Adipose tissue (tissue), 3 donors: ENCODE measurements at regions not wholly inside any gene's neighbourhood (a gene's known extent, or its start where the extent isn't known, plus 50 kb on each side); places are given as distances from the start of the nearest gene placed in this dataset.

Source experiments
- H3K27ac ChIP-seq: one replicate; pipeline ENCODE4 v1.5.1; 2013; ENCODE audit warnings: low read depth, low read length
- WGBS, 3 donors: extraction: QIAGEN DNeasy Blood & Tissue Kit; methylation state at CpG; one replicate each; pipeline ENCODE4 v1.1.7; 2013; 5-methylcytosine and 5-hydroxymethylcytosine counted together
- donor health status: healthy with polysubstance abuse.
- donor health status: Bipolar disorder and iron deficiency.
- donor health status: healthy.

DNA sequence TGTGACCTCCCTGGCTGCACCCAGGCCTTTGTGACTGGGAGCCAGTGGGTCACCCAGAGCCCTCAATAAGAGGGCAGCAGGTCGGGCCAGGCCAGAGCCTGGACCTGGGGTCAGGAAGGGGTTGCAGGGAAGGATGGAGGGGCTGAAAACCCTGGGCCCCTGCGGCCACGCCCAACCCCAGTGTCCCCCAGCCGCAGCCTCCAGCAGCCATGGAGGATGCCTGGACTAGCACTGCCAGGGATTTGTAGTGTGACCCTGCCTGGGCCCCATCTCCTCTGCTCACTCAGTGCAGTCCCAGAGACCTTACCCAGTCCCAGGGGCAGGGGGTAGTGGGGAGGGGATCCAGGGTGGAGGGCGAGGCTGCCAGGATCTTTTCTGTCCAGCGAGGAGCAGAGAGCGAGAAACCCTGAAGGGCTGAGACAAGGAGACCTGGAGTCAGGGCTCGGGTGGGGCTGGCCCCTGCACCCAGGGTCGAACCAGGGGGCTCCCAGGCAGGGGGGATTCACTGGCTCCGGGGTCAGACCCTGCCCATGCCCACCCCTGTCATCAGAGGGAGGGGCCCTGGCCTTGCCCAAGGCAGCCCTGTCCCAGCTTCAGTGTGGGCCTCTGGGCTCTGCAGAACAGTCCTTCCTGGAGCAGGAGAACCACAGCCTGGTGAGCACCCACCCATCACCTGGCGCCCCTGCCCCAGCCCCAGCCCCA is 187.5 kb downstream of the IGLL1 start:
- WGBS, 3 donors: 81 to 89% (median 87%) methylated on average over 8 to 11 of the region's 11 CpGs
- no peak overlapping the region for H3K27ac ChIP-seq

DNA sequence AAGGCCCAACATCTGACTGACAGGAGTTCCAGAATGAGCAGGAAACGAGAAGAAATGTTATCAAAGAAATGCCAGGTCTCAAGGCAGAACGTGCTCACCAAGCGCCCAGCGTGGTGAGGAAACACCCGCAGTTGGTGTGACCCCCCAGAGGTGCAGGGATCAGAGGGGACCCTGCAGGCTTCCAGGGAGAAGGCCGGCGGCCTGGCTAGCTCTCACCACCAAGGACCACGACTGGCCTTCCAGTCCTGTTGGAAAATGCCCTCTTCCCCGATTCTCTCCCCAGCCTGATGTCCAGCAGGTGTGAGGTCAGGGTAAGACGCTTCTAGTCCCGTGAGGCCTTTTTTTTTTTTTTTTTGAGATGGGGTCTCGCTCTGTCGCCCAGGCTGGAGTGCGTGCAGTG is 189.1 kb downstream of the IGLL1 start:
- no peak overlapping the region for H3K27ac ChIP-seq
- WGBS, 3 donors: 84 to 88% (median 85%) methylated on average over 14 of the region's 14 CpGs

- 59 to 66% (median 65%) methylated on average over 21 of the region's 21 CpGs for WGBS, 3 donors
- no peak overlapping the region for H3K27ac ChIP-seq
These were observed 190.6 kb downstream of the IGLL1 start for GRCh38 chr22:23389271-23390071.

DNA sequence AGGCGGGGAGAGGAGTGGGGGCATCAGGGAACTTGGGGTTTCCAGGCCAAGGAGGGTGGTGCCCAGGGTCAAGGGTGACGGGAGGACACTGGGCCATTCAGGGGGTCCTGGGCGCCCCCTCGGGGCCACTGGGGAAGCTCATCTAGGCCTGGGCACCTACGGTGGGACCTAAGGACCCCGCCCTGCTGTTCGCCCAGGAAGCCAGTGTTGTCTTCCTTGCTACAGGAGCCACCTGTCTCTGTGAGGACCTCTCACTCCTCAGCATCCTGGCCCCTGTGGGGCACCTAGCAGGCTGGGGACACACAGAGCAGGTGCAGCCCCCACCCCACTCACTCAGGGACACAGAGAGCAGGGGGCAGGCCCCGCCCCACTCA is 191.6 kb downstream of the IGLL1 start:
- WGBS, 3 donors: 79 to 88% (median 84%) methylated on average over 7 to 8 of the region's 8 CpGs
- no peak overlapping the region for H3K27ac ChIP-seq

- 68 to 73% (median 69%) methylated on average over 31 to 32 of the region's 32 CpGs for WGBS, 3 donors
- H3K27ac ChIP-seq: no peak overlapping the region
These were observed 192.1 kb downstream of the IGLL1 start for GRCh38 chr22:23387827-23388516.

DNA sequence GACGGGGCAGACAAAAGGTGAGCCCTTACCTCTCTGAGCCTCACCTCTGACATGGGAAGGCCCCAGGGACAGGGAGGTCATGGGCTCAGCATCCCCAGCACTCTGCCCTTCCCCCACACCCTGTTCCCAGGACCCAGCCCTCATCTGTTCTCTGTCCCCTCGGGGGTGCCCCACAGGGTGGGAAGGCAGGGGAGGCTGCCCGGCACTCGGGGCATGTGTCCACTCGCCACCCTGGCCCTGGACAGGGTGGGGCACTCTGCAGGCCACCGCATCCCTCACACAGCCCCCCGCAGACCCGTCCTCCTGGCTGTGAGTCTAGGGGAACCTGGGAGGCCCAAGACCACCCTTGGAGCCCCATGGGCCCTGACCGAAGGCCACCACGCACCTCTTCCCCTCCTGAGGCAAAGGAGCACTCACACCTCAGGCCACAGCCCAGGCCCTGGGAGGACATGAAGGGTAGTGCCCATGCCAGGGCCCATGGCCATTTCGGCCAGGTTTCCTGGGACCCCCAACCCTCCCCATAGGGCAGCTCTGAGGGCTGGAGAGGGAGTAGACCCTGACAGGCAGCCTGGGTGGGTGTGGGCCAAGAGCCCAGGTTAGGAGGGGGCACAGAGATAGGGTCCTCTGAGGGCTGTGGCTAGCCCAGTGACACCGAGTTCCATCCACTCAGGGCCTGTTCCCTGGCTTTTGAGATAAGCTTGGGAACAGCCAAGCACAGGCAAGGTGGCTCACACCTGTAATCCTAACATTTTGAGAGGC is 193.1 kb downstream of the IGLL1 start:
- no peak overlapping the region for H3K27ac ChIP-seq
- 89 to 94% (median 93%) methylated on average over 11 to 12 of the region's 12 CpGs for WGBS, 3 donors

- H3K27ac ChIP-seq: no peak overlapping the region
- WGBS, 3 donors: 25 to 37% (median 35%) methylated on average over 20 of the region's 20 CpGs
These were observed 194.1 kb downstream of the IGLL1 start for GRCh38 chr22:23385678-23386631.

- 66 to 73% (median 69%) methylated on average over 14 of the region's 14 CpGs for WGBS, 3 donors
- no peak overlapping the region for H3K27ac ChIP-seq
These were observed 195.0 kb downstream of the IGLL1 start for GRCh38 chr22:23384923-23385677.

GRCh38 chr22:23384431-23384830 is 195.7 kb downstream of the IGLL1 start:
- H3K27ac ChIP-seq: no peak overlapping the region
- WGBS, 3 donors: 45 to 65% (median 58%) methylated on average over 10 of the region's 10 CpGs

DNA sequence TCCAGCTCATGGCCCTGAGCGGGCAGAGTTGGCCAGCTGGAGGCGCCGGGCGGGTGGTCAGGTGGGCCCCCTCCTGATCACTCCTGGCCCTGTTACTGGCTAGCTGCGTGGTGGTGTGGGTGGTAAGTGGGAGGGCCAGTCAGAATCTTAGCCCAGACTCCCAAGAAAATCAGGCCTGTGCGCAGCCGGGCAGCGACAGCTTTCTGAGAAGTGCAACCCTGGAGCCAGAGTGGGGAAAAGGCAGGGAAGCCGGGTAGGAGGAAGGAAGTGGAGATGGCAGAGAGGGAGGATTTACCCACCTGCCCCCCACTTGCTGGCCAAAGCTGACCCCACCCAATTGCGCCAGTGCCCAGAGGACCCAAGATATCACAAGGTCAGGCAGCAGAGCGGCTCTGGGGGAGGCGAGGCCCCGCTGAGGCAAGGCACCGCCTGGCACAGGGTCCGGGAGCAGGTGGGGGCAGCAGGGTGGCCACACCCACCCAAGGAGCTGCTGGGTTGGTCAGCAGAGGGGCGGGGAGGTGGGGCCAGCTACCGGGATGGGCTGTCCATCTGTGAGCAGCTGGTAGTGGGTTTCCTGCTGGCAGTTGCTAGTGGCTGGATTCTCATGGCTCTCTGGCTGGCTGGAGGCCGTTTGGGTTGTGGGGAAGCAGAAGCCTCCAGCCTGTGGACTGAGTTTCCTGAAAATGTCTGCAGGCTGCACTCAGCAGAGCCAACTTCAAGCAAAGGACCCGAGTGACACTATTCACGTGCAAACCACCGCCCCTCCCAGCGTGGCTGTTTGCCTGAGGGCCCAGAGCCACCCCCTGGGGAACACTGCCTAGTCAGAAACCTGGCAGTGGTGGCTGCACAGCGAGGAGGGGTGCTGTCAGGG is 196.4 kb downstream of the IGLL1 start:
- H3K27ac ChIP-seq: no peak overlapping the region
- 29 to 48% (median 44%) methylated on average over 22 to 23 of the region's 23 CpGs for WGBS, 3 donors

GRCh38 chr22:23382428-23383218 is 197.5 kb downstream of the IGLL1 start:
- no peak overlapping the region for H3K27ac ChIP-seq
- WGBS, 3 donors: 81 to 89% (median 85%) methylated on average over 15 to 16 of the region's 16 CpGs

DNA sequence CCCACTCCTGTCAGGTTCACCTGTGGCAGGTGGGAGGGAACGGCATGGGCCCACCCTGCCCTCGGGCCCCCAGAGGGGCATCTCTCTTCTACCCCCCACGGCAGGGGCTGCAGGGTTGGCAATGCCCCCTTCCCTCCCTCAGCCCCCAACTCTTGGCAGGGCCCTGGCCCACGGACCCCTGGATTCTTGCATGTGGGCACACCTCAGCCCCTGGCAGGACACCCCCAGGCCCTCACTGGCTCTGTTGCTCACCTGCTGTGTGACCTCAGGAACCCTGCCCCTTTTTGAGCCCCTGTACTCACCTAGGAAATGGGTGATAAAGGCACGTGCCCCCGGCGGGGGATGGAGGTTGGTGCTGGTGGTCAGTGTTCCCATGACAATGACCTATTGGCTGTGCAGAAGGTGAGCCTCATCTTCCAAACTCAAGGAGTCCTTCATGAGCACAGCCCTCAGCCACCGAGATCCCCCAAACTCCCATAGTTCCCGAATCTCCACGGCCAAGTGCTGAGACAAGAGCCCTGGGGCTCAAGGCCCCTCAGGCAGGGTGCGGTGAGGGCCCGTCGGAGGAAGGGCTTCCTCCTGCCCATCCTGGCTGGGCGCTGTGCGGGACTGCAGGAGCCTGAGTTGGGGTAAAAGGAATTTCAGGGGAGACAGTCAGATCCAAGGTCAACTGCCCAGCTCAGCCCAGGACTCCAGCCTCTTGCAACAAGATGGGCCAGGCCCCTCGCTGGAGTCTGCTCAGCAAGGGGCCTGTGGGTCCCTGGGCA is 198.2 kb downstream of the IGLL1 start:
- 85 to 92% (median 91%) methylated on average over 16 of the region's 16 CpGs for WGBS, 3 donors
- no peak overlapping the region for H3K27ac ChIP-seq

- 96 to 98% (median 97%) methylated on average over 4 of the region's 4 CpGs for WGBS, 3 donors
- H3K27ac ChIP-seq: no peak overlapping the region
These were observed 199.2 kb downstream of the IGLL1 start for GRCh38 chr22:23380911-23381310.

- no peak overlapping the region for H3K27ac ChIP-seq
- 38 to 51% (median 51%) methylated on average over 5 of the region's 5 CpGs for WGBS, 3 donors
These were observed 199.9 kb downstream of the IGLL1 start for GRCh38 chr22:23380230-23380573.
